ENCODE measurements at regions not wholly inside any gene's neighbourhood (a gene's known extent, or its start where the extent isn't known, plus 50 kb on each side); places are given as distances from the start of the nearest gene placed in this dataset.

DNA sequence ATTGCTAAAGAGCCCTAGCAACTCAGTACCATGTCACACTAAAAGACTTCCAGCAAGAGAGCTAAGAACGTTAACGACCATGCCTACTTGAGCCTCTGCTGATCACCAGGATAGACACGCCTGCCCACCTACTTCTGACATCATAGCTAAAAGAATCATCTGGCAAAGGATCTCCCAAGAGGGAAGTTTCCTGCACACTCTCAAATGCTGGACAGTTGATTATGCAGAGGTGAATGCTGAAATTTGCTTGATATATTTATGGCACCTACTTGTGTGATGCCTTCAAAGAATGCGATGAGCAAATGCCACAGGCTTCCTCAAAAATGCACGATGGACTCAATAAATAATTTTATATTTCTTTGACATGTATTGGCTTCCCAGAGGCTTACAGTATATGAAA lies 113.6 kb downstream of the GALC start:
- H3K27ac ChIP-seq (ENCODE audit: low read length): no peak overlapping the region
- in situ Hi-C loops (cut with HindIII; ENCODE audit: low pct_unique_long_range_greater_than_20kb, low sequenced_read_pairs) (no loop called here), intact Hi-C loops (cut with micrococcal nuclease; ENCODE audit: unreplicated experiment) (no loop called here)
- DNase-seq (ENCODE audit: low read depth, low spot score) (no peak), ATAC-seq (no peak)
- H3K36me3 ChIP-seq (ENCODE audit: control insufficient read depth, insufficient read depth, low read length): no peaks in the 10 kb centered on the region
- no peaks in the 10 kb centered on the region for H3K27me3 ChIP-seq (ENCODE audit: control insufficient read depth, insufficient read depth, low read length)
- CTCF ChIA-PET: no interaction called here
- TF ChIP-seq, protein P1, sequence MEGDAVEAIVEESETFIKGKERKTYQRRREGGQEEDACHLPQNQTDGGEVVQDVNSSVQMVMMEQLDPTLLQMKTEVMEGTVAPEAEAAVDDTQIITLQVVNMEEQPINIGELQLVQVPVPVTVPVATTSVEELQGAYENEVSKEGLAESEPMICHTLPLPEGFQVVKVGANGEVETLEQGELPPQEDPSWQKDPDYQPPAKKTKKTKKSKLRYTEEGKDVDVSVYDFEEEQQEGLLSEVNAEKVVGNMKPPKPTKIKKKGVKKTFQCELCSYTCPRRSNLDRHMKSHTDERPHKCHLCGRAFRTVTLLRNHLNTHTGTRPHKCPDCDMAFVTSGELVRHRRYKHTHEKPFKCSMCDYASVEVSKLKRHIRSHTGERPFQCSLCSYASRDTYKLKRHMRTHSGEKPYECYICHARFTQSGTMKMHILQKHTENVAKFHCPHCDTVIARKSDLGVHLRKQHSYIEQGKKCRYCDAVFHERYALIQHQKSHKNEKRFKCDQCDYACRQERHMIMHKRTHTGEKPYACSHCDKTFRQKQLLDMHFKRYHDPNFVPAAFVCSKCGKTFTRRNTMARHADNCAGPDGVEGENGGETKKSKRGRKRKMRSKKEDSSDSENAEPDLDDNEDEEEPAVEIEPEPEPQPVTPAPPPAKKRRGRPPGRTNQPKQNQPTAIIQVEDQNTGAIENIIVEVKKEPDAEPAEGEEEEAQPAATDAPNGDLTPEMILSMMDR (IDR thresholded peaks at IDR 0.05): no peak
- no peak for TF ChIP-seq POLR2AphosphoS5 (IDR thresholded peaks at IDR 0.05; ENCODE audit: low read depth, low read length)
- H3K4me3 ChIP-seq (ENCODE audit: low read depth in 2 of 2, low read length in 2 of 2): no peak overlapping the region
- no TSS peak for BruUV-seq (replicated peaks)
- H3K4me1 ChIP-seq (ENCODE audit: control insufficient read depth, insufficient read depth, low read length): no peaks in the 10 kb centered on the region
- H3K9me3 ChIP-seq (ENCODE audit: control insufficient read depth, insufficient read depth, low read depth, low read length): no peaks in the 10 kb centered on the region
- POLR2A ChIA-PET: no interaction called here

GRCh38 chr14:87878959-87879358 lies 114.0 kb downstream of the GALC start:
- H3K27me3 ChIP-seq (ENCODE audit: control insufficient read depth, insufficient read depth, low read length): no peaks in the 10 kb centered on the region
- BruUV-seq (replicated peaks): no TSS peak
- intact Hi-C loops (cut with micrococcal nuclease; ENCODE audit: unreplicated experiment): no loop called here
- CTCF ChIA-PET: no interaction called here
- in situ Hi-C loops (cut with HindIII; ENCODE audit: low pct_unique_long_range_greater_than_20kb, low sequenced_read_pairs): no loop called here
- TF ChIP-seq, protein P1 (IDR thresholded peaks at IDR 0.05): no peak
- no peak for TF ChIP-seq SIN3A (IDR thresholded peaks at IDR 0.05; ENCODE audit: borderline replicate concordance, insufficient read depth, low read depth, low read length)
- TF ChIP-seq REST (IDR thresholded peaks at IDR 0.05; ENCODE audit: insufficient read depth in 1 of 2, low read depth in 2 of 2, low read length in 1 of 2): no peak
- TF ChIP-seq TCF7L2 (IDR thresholded peaks at IDR 0.05; ENCODE audit: low read depth, low read length): no peak
- ATAC-seq (no peak), DNase-seq (ENCODE audit: low read depth, low spot score) (no peak)
- no peak overlapping the region for H3K4me3 ChIP-seq (ENCODE audit: low read depth in 2 of 2, low read length in 2 of 2)
- H3K36me3 ChIP-seq (ENCODE audit: control insufficient read depth, insufficient read depth, low read length): no peaks in the 10 kb centered on the region
- H3K27ac ChIP-seq (ENCODE audit: low read length): no peak overlapping the region
- H3K9me3 ChIP-seq (ENCODE audit: control insufficient read depth, insufficient read depth, low read depth, low read length): no peaks in the 10 kb centered on the region
- POLR2A ChIA-PET: no interaction called here
- no peaks in the 10 kb centered on the region for H3K4me1 ChIP-seq (ENCODE audit: control insufficient read depth, insufficient read depth, low read length)

- Histone ChIP-seq H3K27me3 (ENCODE audit: control insufficient read depth, insufficient read depth, low read length) (no peaks in the 10 kb centered on the region), H3K4me1 (ENCODE audit: control insufficient read depth, insufficient read depth, low read length) (no peaks in the 10 kb centered on the region), H3K27ac (ENCODE audit: low read length) (no peak overlapping the region), H3K36me3 (ENCODE audit: control insufficient read depth, insufficient read depth, low read length) (no peaks in the 10 kb centered on the region), H3K9me3 (ENCODE audit: control insufficient read depth, insufficient read depth, low read depth, low read length) (no peaks in the 10 kb centered on the region), H3K4me3 (ENCODE audit: low read depth in 2 of 2, low read length in 2 of 2) (no peak overlapping the region)
- BruUV-seq (replicated peaks): no TSS peak
- ATAC-seq (no peak), DNase-seq (ENCODE audit: low read depth, low spot score) (no peak)
- CTCF ChIA-PET: no interaction called here
- intact Hi-C loops (cut with micrococcal nuclease; ENCODE audit: unreplicated experiment): no loop called here
- POLR2A ChIA-PET: no interaction called here
- in situ Hi-C loops (cut with HindIII; ENCODE audit: low pct_unique_long_range_greater_than_20kb, low sequenced_read_pairs): no loop called here
- TF ChIP-seq, protein P1 (IDR thresholded peaks at IDR 0.05): no peak
- TF ChIP-seq SIN3A (IDR thresholded peaks at IDR 0.05; ENCODE audit: borderline replicate concordance, insufficient read depth, low read depth, low read length): no peak
- TF ChIP-seq TCF7L2 (IDR thresholded peaks at IDR 0.05; ENCODE audit: low read depth, low read length): no peak
- TF ChIP-seq REST (IDR thresholded peaks at IDR 0.05; ENCODE audit: insufficient read depth in 1 of 2, low read depth in 2 of 2, low read length in 1 of 2): no peak
- TF ChIP-seq POLR2AphosphoS5 (IDR thresholded peaks at IDR 0.05; ENCODE audit: low read depth, low read length): no peak
Measured at GRCh38 chr14:87877877-87878276, 115.1 kb downstream of the GALC start.

All from Panc1 (cell line).